Transverse colon (tissue), 4 donors: ENCODE measurements at regions not wholly inside any gene's neighbourhood (a gene's known extent, or its start where the extent isn't known, plus 50 kb on each side); places are given as distances from the start of the nearest gene placed in this dataset.

Experiments used
- DNase-seq: peaks from one replicate; pipeline ENCODE4 v3.0.0-alpha.2; 2019
- H3K27ac ChIP-seq, 4 donors: fragments of 200-600 bp; sonication (generic); 2 replicates each; pipeline ENCODE4 v1.5.1; 2016 to 2018; ENCODE audit warnings: inconsistent platforms in 4 of 4
- H3K27me3 ChIP-seq: fragments of 200-600 bp; sonication (generic); 2 replicates; pipeline ENCODE4 v1.5.1; 2017; ENCODE audit warnings: inconsistent platforms
- H3K36me3 ChIP-seq, 4 donors: fragments of 200-600 bp; sonication (generic); 2 replicates each; pipeline ENCODE4 v1.5.1; 2017 to 2019; ENCODE audit warnings: inconsistent platforms in 4 of 4
- H3K4me1 ChIP-seq, 4 donors: fragments of 200-600 bp; sonication (generic); 2 replicates each; pipeline ENCODE4 v1.5.1; 2017 to 2020; ENCODE audit warnings: inconsistent platforms in 4 of 4
- H3K4me3 ChIP-seq, 4 donors: fragments of 200-600 bp; sonication (generic); 1 replicate in 1 of 4; 2 replicates in 3 of 4; pipeline versions ENCODE4 v1.5.1 to v1.6.1; 2017 to 2019; ENCODE audit warnings: inconsistent platforms in 4 of 4
- H3K9me3 ChIP-seq, 2 donors: fragments of 200-600 bp; sonication (generic); 2 replicates each; pipeline ENCODE4 v1.5.1; 2017 to 2019; ENCODE audit warnings: inconsistent platforms in 2 of 2
- CTCF ChIP-seq, 5 experiments: fragments of 200-600 bp in 3 of 5; fragments of 450-650 bp in 2 of 5; sonication (generic) in 3 of 5; IDR thresholded peaks; 1 replicate in 2 of 5; 2 replicates in 3 of 5; pipeline ENCODE4 v1.5.1; 2016 to 2017; ENCODE audit warnings: antibody characterized with exemption in 5 of 5, inconsistent platforms in 3 of 5, mild to moderate bottlenecking in 2 of 5, moderate library complexity in 1 of 5
- EP300 ChIP-seq: sonication (generic); formaldehyde crosslinking; IDR thresholded peaks from one replicate; pipeline ENCODE4 v1.6.1; 2017; ENCODE audit warnings: antibody characterized with exemption, low read depth
- POLR2A ChIP-seq: fragments of 450-650 bp; IDR thresholded peaks from one replicate; pipeline ENCODE4 v1.6.1; 2016; ENCODE audit warnings: antibody characterized with exemption, mild to moderate bottlenecking, moderate library complexity
- POLR2AphosphoS5 ChIP-seq, 3 donors: sonication (generic); formaldehyde crosslinking; IDR thresholded peaks; one replicate each; pipeline ENCODE4 v1.6.1; 2016; ENCODE audit warnings: antibody characterized with exemption in 3 of 3
- WGBS, 2 donors: methylation state at CpG; one replicate each; pipeline ENCODE4 v1.1.5; 2018; ENCODE audit warnings: low coverage in 1 of 2; 5-methylcytosine and 5-hydroxymethylcytosine counted together
- in situ Hi-C, 4 donors: fragments of 200-750 bp; cut with MboI; loops; one replicate each; pipeline versions ENCODE4 v1.15.0 to v1.15.1; 2017; ENCODE audit warnings: low sequenced_read_pairs in 3 of 4, low pct_ligation_motif_present in 1 of 4, low pct_unique_long_range_greater_than_20kb in 1 of 4
- intact Hi-C: fragments of 100-400 bp; cut with DNase I; formaldehyde crosslinking; loops from one replicate; pipeline ENCODE4 v1.15.1; 2023; ENCODE audit warnings: low total_unique reads

- Histone ChIP-seq H3K27ac (no peak overlapping the region), H3K4me3 (no peak overlapping the region), H3K4me1 (no peaks in the 10 kb centered on the region), H3K36me3 (no peaks in the 10 kb centered on the region), H3K9me3 (no peaks in the 10 kb centered on the region), H3K27me3 (no peaks in the 10 kb centered on the region)
- 71 to 78% methylated on average over 6 to 8 of the region's 8 CpGs for WGBS, 2 donors
- in situ Hi-C loops = no loop called here
- TF ChIP-seq CTCF (IDR thresholded peaks at IDR 0.05) (no peak), EP300 (no peak), POLR2AphosphoS5 (IDR thresholded peaks at IDR 0.05) (no peak), POLR2A (no peak)
- DNase-seq = no peak
- intact Hi-C loops = no loop called here
These were observed 75.6 kb upstream of the GRXCR1 start for GRCh38 chr4:42816880-42817400.

- no peaks in the 10 kb centered on the region for H3K9me3 ChIP-seq
- no peaks in the 10 kb centered on the region for H3K4me1 ChIP-seq
- H3K27ac ChIP-seq = no peak overlapping the region
- no peaks in the 10 kb centered on the region for H3K36me3 ChIP-seq
- WGBS, 2 donors = 55 to 61% methylated on average over 8 to 9 of the region's 9 CpGs
- TF ChIP-seq POLR2A (no peak), POLR2AphosphoS5 (IDR thresholded peaks at IDR 0.05) (no peak), CTCF (IDR thresholded peaks at IDR 0.05) (no peak), EP300 (no peak)
- in situ Hi-C loops = no loop called here
- no peak for DNase-seq
- no peaks in the 10 kb centered on the region for H3K27me3 ChIP-seq
- H3K4me3 ChIP-seq = no peak overlapping the region
- intact Hi-C loops = no loop called here
These were observed 76.2 kb upstream of the GRXCR1 start for GRCh38 chr4:42816189-42816879.

GRCh38 chr4:42809419-42810084 is 83.0 kb upstream of the GRXCR1 start:
- Histone ChIP-seq H3K4me1 (no peaks in the 10 kb centered on the region), H3K27me3 (no peaks in the 10 kb centered on the region), H3K9me3 (no peaks in the 10 kb centered on the region), H3K27ac (no peak overlapping the region), H3K36me3 (no peaks in the 10 kb centered on the region), H3K4me3 (no peak overlapping the region)
- TF ChIP-seq EP300 (no peak), CTCF (IDR thresholded peaks at IDR 0.05) (no peak), POLR2A (no peak)
- 71 to 90% methylated on average over 1 to 7 of the region's 7 CpGs for WGBS, 2 donors
- intact Hi-C loops = no loop called here
- DNase-seq = no peak
- in situ Hi-C loops = no loop called here

- Histone ChIP-seq H3K27ac (no peak overlapping the region), H3K36me3 (no peaks in the 10 kb centered on the region), H3K27me3 (no peaks in the 10 kb centered on the region), H3K4me3 (no peak overlapping the region), H3K4me1 (no peaks in the 10 kb centered on the region), H3K9me3 (peaks cover 12 to 18% of the 10 kb centered on the region in 2 donors)
- DNase-seq = no peak
- 78 to 88% methylated on average over 1 to 3 of the region's 3 CpGs for WGBS, 2 donors
- intact Hi-C loops (no loop called here), in situ Hi-C loops (no loop called here)
- TF ChIP-seq POLR2A (no peak), EP300 (no peak), CTCF (IDR thresholded peaks at IDR 0.05) (no peak), POLR2AphosphoS5 (IDR thresholded peaks at IDR 0.05) (no peak)
These were observed 86.1 kb upstream of the GRXCR1 start for GRCh38 chr4:42806303-42806835.
